Lower leg skin (tissue), 4 donors: ENCODE measurements at regions not wholly inside any gene's neighbourhood (a gene's known extent, or its start where the extent isn't known, plus 50 kb on each side); places are given as distances from the start of the nearest gene placed in this dataset.

Source experiments
- DNase-seq, 2 donors: peaks; one replicate each; pipeline ENCODE4 v3.0.0-alpha.2; 2019; ENCODE audit warnings: low spot score in 2 of 2
- H3K4me3 ChIP-seq: fragments of 200-600 bp; sonication (generic); 2 replicates; pipeline ENCODE4 v1.5.1; 2017; ENCODE audit warnings: mild to moderate bottlenecking, low read depth; ENCODE audit not compliant: poor library complexity, severe bottlenecking
- POLR2A ChIP-seq, 2 donors: fragments of 450-650 bp; IDR thresholded peaks; one replicate each; pipeline ENCODE4 v1.6.1; 2016 to 2017; ENCODE audit warnings: antibody characterized with exemption in 2 of 2, mild to moderate bottlenecking in 1 of 2, moderate library complexity in 1 of 2
- WGBS, 2 donors: methylation state at CpG; one replicate each; pipeline ENCODE4 v1.1.5; 2018; 5-methylcytosine and 5-hydroxymethylcytosine counted together
- intact Hi-C: fragments of 100-400 bp; cut with DNase I; formaldehyde crosslinking; loops from one replicate; pipeline ENCODE4 v1.15.0; 2023; ENCODE audit warnings: low total_unique reads
- TF ChIP-seq, protein P1 (sequence below), 3 donors: fragments of 450-650 bp; IDR thresholded peaks; one replicate each; pipeline ENCODE4 v1.5.1; 2016; ENCODE audit warnings: antibody characterized with exemption in 3 of 3, mild to moderate bottlenecking in 3 of 3, moderate library complexity in 2 of 3

GRCh38 chr9:16071400-16071799, 518.6 kb downstream of the CCDC171 start:
- TF ChIP-seq POLR2A (IDR thresholded peaks at IDR 0.05) = no peak
- TF ChIP-seq, protein P1, sequence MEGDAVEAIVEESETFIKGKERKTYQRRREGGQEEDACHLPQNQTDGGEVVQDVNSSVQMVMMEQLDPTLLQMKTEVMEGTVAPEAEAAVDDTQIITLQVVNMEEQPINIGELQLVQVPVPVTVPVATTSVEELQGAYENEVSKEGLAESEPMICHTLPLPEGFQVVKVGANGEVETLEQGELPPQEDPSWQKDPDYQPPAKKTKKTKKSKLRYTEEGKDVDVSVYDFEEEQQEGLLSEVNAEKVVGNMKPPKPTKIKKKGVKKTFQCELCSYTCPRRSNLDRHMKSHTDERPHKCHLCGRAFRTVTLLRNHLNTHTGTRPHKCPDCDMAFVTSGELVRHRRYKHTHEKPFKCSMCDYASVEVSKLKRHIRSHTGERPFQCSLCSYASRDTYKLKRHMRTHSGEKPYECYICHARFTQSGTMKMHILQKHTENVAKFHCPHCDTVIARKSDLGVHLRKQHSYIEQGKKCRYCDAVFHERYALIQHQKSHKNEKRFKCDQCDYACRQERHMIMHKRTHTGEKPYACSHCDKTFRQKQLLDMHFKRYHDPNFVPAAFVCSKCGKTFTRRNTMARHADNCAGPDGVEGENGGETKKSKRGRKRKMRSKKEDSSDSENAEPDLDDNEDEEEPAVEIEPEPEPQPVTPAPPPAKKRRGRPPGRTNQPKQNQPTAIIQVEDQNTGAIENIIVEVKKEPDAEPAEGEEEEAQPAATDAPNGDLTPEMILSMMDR (IDR thresholded peaks at IDR 0.05) = no peak
- intact Hi-C loops = no loop called here
- 84% methylated on average over 4 of the region's 4 CpGs for WGBS, 2 donors
- H3K4me3 ChIP-seq = no peak overlapping the region
- no peak for DNase-seq

DNA sequence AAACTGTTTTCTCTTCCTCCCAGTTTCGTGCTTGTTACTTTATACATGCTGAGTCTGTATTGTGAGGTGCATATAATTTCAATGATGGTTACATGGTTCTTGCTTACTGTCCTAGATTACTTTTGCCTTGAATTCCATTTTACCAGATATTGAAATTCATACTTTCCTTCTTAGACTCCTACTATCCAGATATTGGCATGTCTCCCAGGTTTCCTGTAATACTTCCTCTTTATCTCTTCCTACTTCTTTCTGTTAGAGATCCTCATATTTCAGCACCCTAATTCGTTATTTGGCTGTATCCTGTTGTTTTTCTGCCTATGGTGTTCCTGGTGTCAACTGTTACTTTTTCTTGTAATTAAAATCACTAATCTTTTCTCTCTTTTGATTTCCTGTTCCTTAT, 522.1 kb downstream of the CCDC171 start:
- no peak for DNase-seq
- TF ChIP-seq POLR2A (IDR thresholded peaks at IDR 0.05) = no peak
- TF ChIP-seq, protein P1 (IDR thresholded peaks at IDR 0.05) = no peak
- intact Hi-C loops = no loop called here
- 30% methylated on average over 2 of the region's 2 CpGs for WGBS, 2 donors
- H3K4me3 ChIP-seq = no peak overlapping the region

DNA sequence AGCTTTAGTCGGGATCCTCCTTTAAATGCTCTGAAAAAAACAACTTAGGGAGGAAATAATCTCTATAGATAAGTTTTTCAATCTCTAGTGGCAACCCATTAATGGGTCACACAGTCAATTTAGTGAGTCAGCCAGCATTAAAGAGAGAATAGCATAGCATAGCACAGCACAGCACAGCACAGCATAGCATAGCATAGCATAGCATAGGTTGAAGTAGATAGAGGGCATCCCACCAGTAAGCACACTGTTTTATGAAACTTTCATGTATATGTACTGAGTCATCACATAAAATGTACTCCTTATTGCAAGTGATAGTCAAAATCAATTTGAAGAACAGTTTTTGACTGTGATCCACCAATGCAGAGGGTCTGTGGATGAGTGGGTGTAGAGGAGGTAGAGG, 522.9 kb downstream of the CCDC171 start:
- WGBS, 2 donors = 76 to 88% methylated on average over 1 of the region's 1 CpG
- no peak for DNase-seq
- TF ChIP-seq, protein P1 (IDR thresholded peaks at IDR 0.05) = no peak
- no peak for TF ChIP-seq POLR2A (IDR thresholded peaks at IDR 0.05)
- intact Hi-C loops = no loop called here
- H3K4me3 ChIP-seq = no peak overlapping the region

GRCh38 chr9:16076511-16076910, 523.7 kb downstream of the CCDC171 start:
- 92% methylated on average over 7 of the region's 7 CpGs for WGBS, 2 donors
- no peak overlapping the region for H3K4me3 ChIP-seq
- TF ChIP-seq, protein P1 (IDR thresholded peaks at IDR 0.05) = no peak
- no peak for TF ChIP-seq POLR2A (IDR thresholded peaks at IDR 0.05)
- intact Hi-C loops = no loop called here
- no peak for DNase-seq

- intact Hi-C loops = no loop called here
- no peak for DNase-seq
- TF ChIP-seq, protein P1 (IDR thresholded peaks at IDR 0.05) = no peak
- no peak for TF ChIP-seq POLR2A (IDR thresholded peaks at IDR 0.05)
- 89 to 97% methylated on average over 1 of the region's 1 CpG for WGBS, 2 donors
- no peak overlapping the region for H3K4me3 ChIP-seq
These were observed 530.0 kb downstream of the CCDC171 start for GRCh38 chr9:16082796-16083195.

DNA sequence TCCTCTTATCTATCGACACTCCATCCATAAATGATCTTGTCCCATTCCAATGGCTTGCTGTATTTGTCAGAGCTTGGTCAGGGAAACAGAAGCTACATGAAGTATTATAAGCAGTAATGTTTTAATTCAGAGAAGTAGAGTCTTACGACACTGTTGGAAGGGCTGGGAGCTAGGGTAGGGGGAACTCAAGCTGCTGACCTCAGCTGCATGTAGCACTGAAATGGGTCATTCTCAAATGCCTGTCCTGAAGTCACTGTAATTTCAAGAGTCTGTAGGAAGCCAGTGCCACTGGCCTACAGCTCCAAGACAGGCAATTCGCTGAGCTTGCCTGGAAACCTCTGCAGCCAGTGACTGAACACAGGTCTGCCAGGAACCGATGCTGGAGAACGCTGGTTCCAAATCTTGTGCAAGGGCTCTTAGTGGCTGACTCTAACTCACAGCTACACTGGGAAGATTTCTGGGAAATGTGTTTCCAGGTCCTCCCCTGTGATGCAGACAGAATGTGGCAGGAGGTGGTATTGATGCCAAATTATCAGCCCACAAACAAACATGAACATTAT, 532.4 kb downstream of the CCDC171 start:
- TF ChIP-seq POLR2A (IDR thresholded peaks at IDR 0.05) = no peak
- TF ChIP-seq, protein P1 (IDR thresholded peaks at IDR 0.05) = no peak
- WGBS, 2 donors = 78 to 80% methylated on average over 5 of the region's 5 CpGs
- intact Hi-C loops = no loop called here
- H3K4me3 ChIP-seq = no peak overlapping the region
- DNase-seq = no peak
